B cell (primary cell): ENCODE measurements at regions not wholly inside any gene's neighbourhood (a gene's known extent, or its start where the extent isn't known, plus 50 kb on each side); places are given as distances from the start of the nearest gene placed in this dataset.

ENCODE experiments used
- CTCF ChIP-seq: fragments of 200-600 bp; IDR thresholded peaks from one replicate; pipeline ENCODE4 v1.8.0; 2022; ENCODE audit warnings: antibody characterized with exemption, mild to moderate bottlenecking
- EZH2 ChIP-seq: IDR thresholded peaks from 2 replicates; pipeline ENCODE4 v1.6.1; 2012; ENCODE audit warnings: borderline replicate concordance, low read depth, mild to moderate bottlenecking, moderate library complexity, low read length; ENCODE audit not compliant: insufficient read depth, poor library complexity, severe bottlenecking

- TF ChIP-seq CTCF (no peak), EZH2 (no peak)
Observed at GRCh38 chr9:34896112-34896511, 62.0 kb upstream of the PHF24 start.
